ENCODE measurements at regions not wholly inside any gene's neighbourhood (a gene's known extent, or its start where the extent isn't known, plus 50 kb on each side); places are given as distances from the start of the nearest gene placed in this dataset.

DNA sequence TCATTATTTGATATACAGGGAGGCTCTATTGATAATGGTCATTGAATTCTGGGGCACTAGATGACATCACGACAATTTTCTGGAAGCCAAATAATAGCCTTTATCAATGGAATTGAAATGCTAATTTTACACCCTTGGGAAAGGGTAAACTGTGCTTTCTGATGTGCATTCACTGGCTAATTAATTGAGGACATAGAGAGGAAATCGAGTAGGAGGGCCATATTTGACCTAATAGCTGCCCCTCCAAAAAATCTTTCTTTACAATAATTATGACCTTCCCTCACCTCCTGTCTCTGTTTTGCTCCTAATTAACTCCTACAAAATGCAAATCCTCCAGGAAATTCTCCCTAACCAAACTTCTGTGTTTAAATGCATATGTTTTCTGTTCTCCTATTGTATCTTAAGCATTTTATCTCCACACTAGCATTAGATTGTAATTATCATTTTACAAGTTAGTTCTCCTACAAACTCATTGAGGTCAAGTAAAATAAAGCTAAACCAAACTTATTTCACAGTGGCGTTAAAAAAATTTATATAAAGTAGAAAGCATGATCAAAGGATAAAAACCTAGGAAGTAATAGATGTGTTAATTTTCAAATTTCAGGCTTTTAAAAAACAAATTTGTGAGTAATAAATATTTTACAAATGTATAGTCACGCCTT lies 1414.0 kb upstream of the AGA start:
- no peak for DNase-seq

DNA sequence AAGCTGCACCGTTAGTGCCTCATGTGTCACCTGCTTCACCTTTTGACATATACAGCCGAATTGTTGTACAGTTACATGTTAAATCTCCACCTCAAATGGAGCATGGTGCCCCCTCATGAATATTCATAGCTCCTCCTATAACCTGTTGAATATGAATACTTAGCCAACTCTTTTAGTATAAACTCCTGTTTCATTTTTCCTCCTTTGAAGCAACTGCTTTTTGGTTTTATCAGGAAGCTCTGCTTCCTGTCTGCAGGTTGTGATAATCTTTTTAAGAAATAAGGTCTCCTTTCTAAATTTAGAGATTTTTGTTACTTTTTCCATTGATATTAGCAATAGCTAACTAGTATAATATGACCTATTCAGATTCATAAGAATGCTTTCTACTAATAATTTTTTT lies 1429.2 kb upstream of the AGA start:
- DNase-seq = no peak

DNA sequence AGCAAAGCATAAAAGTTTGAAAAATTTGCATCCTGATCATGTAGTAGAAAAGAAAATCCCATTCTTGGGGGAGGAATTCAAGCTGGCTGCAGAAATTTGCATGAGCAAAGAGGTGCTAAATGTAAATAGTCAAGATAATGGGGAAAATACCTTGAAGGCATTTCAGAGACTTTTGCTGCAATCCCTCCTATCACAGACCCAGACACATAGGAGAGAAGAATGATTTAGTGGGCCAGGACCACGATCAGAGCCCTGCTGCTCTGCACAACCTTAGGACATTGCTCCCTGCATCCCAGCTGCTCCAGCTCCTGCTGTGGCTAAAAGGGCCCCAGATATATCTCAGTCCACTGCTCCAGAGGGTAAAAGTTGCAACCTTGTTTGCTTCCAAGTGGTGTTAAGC lies 1439.7 kb upstream of the AGA start:
- DNase-seq = no peak

DNA sequence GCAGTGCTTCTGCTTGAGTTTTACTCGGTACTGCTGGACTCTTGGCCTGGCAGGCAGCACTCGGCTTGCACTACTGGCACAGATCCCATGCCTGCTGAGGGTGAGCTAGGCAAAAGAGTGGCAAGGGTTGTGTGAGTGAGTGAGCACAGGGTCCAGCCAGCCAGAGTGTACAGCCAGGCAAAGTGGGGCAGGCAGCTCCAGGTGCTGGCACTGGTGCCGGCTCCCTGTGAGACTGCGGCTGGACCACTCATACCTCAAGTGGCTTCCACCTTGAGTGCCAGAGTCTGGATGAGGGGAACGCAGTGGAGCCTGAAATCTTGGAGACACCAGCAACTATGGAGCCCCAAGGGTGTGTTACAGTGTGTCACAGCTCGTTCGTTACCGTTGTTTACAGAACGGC lies 1451.9 kb upstream of the AGA start:
- DNase-seq = no peak

DNA sequence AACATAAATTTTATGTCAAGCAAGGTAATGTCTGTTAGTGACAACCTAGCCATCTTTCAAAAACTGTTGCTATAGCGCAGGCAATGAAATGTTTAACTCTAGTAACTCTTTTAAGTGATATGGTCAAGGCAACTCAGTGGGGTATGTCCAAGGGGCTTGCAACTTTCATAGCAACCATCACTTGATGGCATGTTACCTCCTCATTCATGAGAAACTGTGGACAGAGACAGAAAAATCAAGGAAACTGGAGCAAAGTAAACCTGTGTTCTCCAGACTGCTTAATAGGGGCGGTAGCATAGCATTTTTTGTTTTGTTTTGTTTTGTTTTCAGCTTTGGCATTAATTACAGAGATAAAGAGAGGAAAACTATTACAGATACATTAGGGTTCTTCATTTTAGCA lies 1456.8 kb upstream of the AGA start:
- DNase-seq = no peak

DNA sequence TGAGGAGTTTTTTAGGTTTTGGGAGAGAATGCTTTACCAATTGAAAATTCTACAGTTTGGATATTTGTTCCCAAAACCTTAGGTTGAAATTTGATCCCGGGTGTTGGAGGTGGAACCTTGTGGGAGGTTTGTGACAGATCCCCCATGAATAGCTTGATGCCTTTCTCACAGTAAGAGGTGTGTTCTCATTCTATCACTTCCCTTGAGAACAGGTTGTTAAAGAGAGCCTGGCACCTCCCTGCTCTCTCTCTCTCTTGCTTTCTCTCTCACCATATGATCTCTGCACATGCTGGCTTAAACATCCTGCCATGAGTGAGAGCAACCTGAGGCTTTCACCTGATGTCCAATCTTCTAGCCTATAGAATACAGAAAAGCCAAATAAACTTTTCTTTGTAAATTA lies 1475.5 kb upstream of the AGA start:
- DNase-seq = no peak

DNA sequence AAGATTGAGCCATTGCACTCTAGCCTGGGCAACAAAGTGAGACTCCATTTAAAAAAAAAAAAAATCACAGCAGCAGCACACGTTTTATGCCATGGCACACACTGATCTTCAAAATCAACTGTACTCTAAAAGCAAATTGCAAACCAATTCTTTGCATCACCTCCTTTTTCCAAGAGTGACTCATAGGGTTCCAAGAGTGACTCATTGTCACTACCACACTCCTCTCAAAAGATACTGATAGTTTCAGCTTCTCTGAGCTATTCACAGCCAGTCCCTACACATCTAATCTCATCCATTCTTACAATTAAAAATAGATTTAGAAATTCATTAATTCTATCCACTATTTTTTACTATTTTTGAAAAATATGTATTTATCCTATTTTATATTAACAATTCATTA lies 1494.9 kb upstream of the AGA start:
- no peak for DNase-seq

DNA sequence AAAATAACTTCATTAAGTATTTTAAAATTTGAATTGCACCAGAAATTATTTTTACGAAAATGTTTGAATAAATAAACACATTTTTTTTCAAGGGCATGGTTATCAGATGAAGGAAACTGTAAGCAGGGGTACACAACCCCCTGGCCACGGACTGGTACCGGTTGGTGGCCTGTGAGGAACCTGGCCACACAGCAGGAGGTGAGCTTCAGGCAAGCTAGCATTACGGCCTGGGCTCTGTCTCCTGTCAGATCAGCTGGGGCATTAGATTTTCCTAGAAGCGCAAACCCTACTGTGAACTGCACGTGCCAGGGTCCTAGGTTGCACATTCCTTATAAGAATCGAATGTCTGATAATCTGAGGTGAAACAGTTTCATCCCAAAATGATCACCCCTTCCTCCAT lies 1499.7 kb upstream of the AGA start:
- no peak for DNase-seq

DNA sequence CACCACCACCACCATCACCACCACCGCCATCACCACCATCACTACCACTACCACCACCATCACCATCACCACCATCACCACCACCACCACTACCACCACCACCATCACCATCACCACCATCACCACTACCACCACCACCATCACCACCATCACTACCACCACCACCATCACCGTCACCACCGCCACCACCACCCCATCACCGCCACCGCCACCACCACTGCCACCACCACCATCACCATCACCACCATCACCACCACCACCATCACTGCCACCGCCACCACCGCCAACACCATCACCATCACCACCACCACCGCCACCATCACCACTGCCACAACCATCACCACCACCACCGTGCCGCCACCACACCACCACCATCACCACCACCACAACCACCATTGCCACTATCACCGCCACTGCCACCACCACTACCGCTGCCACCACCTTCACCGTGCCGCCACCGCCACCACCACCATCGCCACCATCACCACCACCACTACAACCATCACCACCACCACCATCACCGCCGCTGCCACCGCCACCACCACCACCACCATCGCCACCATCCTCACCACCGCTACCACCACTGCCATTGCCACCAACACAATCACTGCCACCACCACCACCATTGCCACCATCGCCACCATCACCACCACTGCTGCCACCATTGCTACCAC lies 1511.3 kb upstream of the AGA start:
- DNase-seq = no peak

DNA sequence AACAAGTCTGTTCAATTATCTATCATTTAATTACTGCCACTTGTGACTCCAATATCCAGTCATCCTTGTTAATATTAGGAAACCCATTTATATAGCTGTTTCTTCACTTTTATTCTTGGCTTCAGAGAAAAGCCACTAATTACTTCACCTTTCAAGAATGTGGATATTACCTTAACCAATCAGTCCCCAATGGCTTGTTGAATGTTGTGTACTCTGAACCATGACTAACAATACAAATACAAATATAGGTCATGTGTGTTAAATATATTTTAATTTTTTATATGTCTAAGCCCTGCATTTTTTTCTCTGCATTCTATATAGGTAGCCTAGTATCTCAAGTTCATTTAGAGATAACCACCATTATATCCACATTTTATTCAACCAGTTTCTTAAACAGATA lies 1513.4 kb upstream of the AGA start:
- DNase-seq = no peak

DNA sequence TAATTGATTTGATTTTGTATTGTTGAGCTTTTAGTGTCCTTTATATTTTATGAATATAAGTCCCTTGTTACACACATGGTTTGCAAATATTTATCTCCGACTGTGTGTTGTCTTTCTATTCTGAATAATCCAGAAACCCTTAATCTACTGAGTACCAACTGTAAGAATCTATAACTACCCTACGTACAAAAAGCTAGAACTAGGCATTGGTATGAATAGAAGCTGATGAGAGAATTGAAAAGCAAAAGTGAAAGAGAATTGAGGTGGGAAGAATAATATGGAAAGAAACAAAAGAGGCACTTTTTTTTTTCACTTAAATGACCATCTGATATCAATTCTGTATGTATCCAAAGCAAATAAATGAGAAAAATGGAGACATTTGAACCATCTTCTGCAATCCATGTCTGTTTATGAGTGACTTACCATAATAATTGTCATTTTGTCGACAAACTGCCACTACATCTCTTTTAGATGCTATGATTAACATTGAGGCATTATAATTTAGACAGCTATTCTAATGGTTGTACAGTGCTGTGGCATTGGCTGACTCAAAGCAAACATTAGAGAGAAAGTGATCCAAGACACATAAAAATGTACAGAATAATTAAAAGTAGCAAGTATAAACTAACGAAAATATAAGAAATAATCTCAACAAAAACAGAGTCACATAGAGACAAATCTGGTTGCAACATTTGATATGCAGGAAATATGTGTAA lies 1516.6 kb upstream of the AGA start:
- no peak for DNase-seq

DNA sequence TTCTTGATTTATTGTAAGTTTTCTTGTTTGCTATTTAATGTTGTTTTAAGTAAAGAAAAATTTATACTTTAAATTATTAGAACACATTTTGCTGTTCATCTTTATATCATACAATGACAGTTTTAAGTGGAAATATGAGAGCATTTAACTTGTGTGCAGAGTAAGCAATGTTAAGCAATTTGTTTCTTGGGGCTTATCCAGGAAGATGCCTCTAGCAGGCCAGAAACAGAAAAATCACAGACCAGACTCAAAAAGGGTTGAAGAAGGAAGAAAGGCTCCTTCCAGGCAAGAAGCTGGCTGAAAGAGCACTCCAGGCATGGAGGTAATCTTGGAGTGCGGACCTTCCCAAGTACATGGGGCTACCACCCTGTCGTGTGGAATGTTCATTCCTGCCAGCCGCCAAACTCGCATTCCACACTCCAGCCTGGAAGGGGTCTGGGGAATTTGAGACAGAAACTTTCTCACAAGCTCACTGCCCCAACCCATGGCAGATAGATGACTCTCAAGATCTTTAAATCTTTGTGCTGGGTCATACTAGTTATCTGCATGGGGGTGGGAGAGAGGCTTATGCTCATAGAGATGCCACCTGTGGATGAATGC lies 1521.3 kb upstream of the AGA start:
- no peak for DNase-seq

DNA sequence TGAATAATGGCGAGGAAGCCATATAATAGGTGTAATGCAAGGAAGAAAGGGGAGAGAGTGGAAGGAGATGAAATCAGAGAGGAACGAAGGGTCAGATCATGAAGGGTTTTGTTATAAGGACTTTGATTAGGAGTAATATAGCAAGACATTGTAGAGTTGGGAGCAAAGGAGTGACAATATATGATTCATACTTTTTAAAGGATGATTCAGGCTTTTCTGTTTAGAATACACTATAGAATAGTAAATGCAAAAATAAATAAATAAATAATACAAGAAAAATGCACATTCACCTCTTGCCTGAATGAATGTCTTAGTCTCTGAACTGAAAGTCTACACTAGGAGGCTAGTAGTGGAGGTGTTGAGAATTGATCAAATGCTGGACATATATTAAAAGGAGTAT lies 1524.4 kb upstream of the AGA start:
- no peak for DNase-seq

DNA sequence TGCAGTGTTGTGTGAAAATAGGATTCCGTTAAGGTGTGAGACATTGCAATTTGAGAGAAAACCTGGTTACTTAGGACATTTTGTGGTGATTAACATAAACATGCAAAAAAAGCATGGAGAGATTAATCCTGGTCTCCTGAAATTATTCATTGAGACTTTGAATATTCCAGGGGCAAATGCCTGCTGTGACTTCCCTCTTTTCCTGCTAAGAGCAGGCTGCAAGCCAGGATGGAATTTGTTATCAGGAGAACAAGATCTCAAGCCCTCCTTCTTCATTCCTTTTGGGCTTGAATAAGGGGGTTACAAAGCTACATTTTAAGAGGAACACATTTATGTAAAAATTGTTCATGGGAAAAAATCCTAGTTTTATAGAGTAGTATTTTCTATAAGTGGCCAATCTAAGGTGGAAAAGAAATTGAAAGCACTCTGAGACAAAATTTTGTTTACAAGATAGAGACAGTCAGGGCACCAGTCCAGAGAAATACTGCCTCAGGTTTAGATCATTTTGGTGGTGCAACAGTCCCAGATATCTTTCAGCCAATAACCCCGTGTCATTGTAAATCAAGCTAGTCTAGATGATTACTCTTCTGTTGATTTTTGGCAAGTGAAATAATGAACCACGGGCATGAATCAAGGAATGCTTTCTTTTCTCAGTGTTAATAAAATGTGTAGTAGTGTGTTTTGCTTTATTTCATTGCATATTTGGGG lies 1528.3 kb upstream of the AGA start:
- DNase-seq = no peak

DNA sequence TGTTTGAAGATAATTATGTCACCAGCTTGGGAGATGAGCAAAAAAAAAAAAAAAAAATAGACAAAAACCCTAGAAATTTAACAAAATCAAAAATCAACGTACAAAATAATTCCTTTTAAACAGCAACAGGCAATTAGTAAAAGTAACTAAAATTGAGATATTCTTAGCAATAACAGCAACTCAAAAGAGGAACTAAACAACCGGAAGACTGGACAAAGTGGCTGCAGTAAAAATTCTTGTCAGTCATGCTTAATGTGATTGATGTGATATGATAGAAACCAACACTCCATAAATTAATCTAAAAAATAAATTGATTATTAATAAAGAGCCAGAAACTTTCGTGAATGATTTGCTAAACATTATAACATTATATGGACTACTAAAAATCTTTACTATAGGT lies 1534.6 kb upstream of the AGA start:
- DNase-seq = no peak

DNA sequence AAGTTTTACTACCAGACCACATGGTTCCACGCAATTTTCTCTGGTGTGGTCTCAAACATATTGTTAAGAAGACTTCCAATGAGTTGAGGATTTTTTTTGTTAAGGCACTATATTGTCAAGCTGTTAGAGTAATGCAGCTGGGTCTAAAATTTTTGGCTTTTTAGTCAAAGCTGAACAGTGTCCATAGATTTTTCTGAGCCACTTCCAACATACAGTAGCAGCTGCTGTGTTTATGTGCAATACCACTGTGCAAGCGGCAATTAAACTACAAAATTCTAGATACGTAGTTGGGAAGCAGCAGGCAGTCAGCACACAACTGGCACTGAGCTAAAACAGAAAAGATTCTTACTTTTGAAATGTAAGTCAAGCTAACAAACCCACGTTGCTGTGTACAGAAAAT lies 1551.1 kb upstream of the AGA start:
- DNase-seq = no peak

DNA sequence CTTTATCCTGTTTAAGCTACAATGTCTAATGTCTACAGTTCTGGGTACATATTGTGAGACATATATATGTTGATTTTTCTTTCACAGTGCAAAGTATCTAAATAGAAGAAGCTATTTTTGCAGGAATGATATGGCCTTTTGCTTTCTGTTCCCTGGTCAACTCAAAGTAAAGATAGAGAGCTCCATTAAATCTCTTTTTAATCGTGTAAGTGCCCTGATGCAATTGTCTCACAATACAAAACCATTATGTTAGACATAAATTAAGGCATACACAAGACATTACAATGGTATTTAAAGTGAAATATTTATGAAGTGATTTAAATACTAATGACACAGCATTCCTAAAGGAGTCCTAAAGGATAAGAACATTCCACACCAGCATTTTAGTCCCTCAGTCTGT lies 1559.7 kb upstream of the AGA start:
- no peak for DNase-seq

DNA sequence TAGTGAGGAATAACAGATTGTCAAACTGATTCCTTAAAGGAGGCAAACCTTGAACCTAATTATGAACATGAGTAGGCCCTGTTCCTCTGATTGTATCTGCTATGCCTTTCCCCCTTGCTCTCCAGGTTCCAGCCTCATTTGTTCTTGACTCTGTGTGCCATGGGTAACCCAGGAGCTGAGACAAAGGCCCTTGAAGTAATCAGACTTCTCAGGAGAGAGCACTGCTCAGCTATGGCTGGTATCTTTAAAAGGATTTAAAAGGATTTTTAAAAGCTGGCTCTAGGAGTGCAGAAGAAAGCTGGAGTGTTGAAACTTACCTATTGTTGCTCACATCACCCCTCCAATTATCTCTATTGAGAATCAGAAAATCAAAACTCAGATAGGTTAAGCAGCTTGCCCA lies 1565.5 kb upstream of the AGA start:
- no peak for DNase-seq

DNA sequence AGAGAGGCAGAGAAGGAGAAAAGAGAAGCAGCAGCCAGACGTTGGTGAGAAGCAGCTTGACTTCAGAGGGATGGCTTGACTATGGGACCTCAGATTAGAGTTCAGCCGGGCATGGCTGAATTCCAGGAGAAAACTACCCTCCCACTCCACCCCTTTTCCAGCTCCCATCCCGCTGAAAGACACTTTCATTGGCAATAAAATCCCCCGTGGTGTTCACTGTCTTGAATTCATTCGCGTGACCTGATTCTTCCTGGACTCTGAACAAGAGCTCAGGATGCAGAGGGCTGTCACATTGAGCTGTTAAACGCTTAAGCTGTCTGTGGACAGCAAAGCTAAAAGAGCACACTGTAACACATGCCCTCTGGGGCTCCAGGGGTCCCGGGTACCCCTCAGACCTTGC lies 1575.3 kb upstream of the AGA start:
- DNase-seq = no peak

DNA sequence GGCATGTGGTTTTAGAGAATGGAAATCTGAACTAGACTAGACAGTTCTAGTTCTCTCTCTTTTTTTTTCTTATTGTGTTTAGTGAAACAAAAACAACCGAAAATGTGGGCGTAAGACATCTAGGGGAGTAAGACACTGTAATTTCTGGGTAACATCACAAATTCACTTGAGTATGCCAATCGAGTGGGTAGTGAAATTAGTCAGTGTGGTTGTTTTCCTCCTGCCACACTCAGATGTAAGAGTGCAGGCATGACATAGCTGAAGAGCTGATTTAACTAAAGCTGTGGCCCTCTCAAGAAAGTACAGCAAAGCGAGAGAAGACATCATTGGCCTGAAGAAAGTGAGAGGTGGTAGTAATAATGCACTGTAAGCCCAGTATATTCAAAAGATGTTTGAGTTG lies 1585.3 kb upstream of the AGA start:
- no peak for DNase-seq

DNA sequence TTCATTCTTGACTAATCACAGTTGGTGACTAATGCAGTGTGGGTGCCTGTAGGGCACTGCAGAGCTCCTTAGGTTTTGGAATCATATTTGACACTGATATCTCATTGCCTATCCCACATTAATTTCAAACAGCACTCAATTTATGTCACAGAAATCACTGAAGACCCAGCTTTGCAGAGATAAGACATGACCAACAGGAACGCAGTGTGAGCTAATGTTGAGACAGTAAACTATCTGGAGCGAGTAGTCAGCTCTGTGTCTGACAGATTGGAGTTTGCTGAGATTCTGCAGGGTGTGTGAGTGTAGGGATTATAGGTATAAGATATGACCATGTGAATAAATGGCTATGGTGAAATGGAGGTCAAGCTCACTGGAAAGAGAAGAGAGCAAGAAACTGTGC lies 1586.1 kb upstream of the AGA start:
- DNase-seq = no peak

DNA sequence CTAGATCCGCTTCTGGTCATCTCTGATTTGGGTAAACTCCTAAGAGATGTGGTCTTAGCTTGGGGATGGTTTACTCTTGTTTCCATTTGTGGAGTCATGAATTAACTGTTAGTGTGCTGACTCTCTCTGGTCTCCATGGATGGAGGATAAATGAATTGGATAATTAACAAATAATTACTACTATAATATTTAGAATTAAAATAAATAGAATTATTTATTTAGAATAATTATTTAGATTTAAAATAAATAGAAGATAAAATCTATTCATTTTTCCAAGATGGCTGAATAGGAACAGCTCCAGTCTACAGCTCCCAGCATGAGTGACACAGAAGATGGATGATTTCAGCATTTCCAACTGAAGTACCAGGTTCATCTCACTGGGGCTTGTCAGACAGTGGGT lies 1587.4 kb upstream of the AGA start:
- no peak for DNase-seq

DNA sequence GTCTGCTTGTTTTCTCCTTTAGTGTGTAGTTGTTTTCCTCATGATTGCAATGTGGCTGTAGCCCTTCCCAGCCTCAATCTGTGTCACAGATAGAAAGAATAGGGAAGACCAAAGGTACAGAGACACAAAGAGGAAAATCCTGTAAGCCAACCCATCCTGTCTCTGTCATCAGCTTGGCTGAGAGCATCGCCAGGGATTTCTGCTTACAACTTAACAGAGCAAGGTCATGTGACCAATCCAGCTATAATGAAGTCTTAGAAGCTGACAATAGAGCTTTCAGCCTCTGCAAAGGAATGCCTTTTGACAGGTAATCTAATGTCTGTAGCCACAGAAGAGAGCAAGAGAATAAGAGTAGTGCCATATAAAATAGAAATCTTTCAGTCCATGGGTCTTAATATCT lies 1598.0 kb upstream of the AGA start:
- no peak for DNase-seq
